Neural progenitor cell (in vitro differentiated cells): ENCODE measurements at regions not wholly inside any gene's neighbourhood (a gene's known extent, or its start where the extent isn't known, plus 50 kb on each side); places are given as distances from the start of the nearest gene placed in this dataset.

Source experiments
- CTCF ChIP-seq: fragments of 200-600 bp; sonication (generic); IDR thresholded peaks from 2 replicates; pipeline ENCODE4 v1.5.1; 2017; ENCODE audit warnings: antibody characterized with exemption, mild to moderate bottlenecking
- EZH2 ChIP-seq: fragments of 200-600 bp; sonication (generic); IDR thresholded peaks from 2 replicates; pipeline ENCODE4 v1.6.1; 2017; ENCODE audit warnings: antibody characterized with exemption, mild to moderate bottlenecking, moderate library complexity

GRCh38 chr4:171583790-171584189, 229.4 kb upstream of the GALNTL6 start:
- no peak for TF ChIP-seq CTCF
- TF ChIP-seq EZH2 = no peak
